Activated CD4-positive, CD25-positive, alpha-beta regulatory T cell treated with anti-CD3 and anti-CD28 coated beads, Interleukin-2, amount 50 U/mL, for 16 hours (primary cell): ENCODE measurements at regions not wholly inside any gene's neighbourhood (a gene's known extent, or its start where the extent isn't known, plus 50 kb on each side); places are given as distances from the start of the nearest gene placed in this dataset.
"Not testable (repeated sequence)": the region's sequence is repeated elsewhere in the genome, so short reads cannot be mapped to it uniquely, and the experiment has no call there.

Experiments used
- DNase-seq: peaks from one replicate; pipeline ENCODE4 v3.0.0-alpha.2; 2020; ENCODE audit warnings: low read depth, low spot score

GRCh38 chr13:44302940-44303575 is 70.6 kb upstream of the SERP2 start:
- DNase-seq = no peak

GRCh38 chr13:44303681-44304432 is 69.8 kb upstream of the SERP2 start:
- DNase-seq = no peak

- no peak for DNase-seq
These were observed 69.2 kb upstream of the SERP2 start for GRCh38 chr13:44304433-44304725.

- DNase-seq = no peak
These were observed 68.3 kb upstream of the SERP2 start for GRCh38 chr13:44305286-44305685.

- DNase-seq = no peak
These were observed 67.7 kb upstream of the SERP2 start for GRCh38 chr13:44305917-44306370.

- DNase-seq = no peak
These were observed 67.0 kb upstream of the SERP2 start for GRCh38 chr13:44306371-44307192.

- no peak for DNase-seq
These were observed 66.4 kb upstream of the SERP2 start for GRCh38 chr13:44307255-44307654.

GRCh38 chr13:44307844-44308243 is 65.8 kb upstream of the SERP2 start:
- DNase-seq = no peak

GRCh38 chr13:44308352-44308751 is 65.3 kb upstream of the SERP2 start:
- DNase-seq = no peak

GRCh38 chr13:44309794-44310757 is 63.5 kb upstream of the SERP2 start:
- no peak for DNase-seq

GRCh38 chr13:44311011-44311780 is 62.4 kb upstream of the SERP2 start:
- DNase-seq = no peak

- no peak for DNase-seq
These were observed 61.5 kb upstream of the SERP2 start for GRCh38 chr13:44312131-44312530.

GRCh38 chr13:44312834-44313551 is 60.6 kb upstream of the SERP2 start:
- DNase-seq = no peak

GRCh38 chr13:44313674-44314073 is 60.0 kb upstream of the SERP2 start:
- no peak for DNase-seq

GRCh38 chr13:44314160-44314559 is 59.5 kb upstream of the SERP2 start:
- DNase-seq = not testable (repeated sequence)

GRCh38 chr13:44317752-44318151 is 55.9 kb upstream of the SERP2 start:
- DNase-seq = no peak

- DNase-seq = no peak
These were observed 55.5 kb upstream of the SERP2 start for GRCh38 chr13:44318161-44318560.

GRCh38 chr13:44320611-44321010 is 53.0 kb upstream of the SERP2 start:
- no peak for DNase-seq

- no peak for DNase-seq
These were observed 51.7 kb upstream of the SERP2 start for GRCh38 chr13:44321961-44322360.

GRCh38 chr13:44322928-44323327 is 50.7 kb upstream of the SERP2 start:
- no peak for DNase-seq
